GM12865 (cell line): ENCODE measurements at regions not wholly inside any gene's neighbourhood (a gene's known extent, or its start where the extent isn't known, plus 50 kb on each side); places are given as distances from the start of the nearest gene placed in this dataset.
A peak's percentile ranks its signal among the peaks of the same experiment; 100 is the strongest.

Experiments
- DNase-seq: peaks from one replicate; pipeline ENCODE4 v3.0.0; 2010; ENCODE audit warnings: low read depth
- H3K4me3 ChIP-seq: 2 replicates; pipeline ENCODE4 v1.5.1; 2011; ENCODE audit warnings: mild to moderate bottlenecking, low read depth, low read length, control low read depth
- TF ChIP-seq, protein P1 (sequence below): IDR thresholded peaks from 2 replicates; pipeline ENCODE4 v1.5.1; 2011; ENCODE audit warnings: low read length, control low read depth, low read depth, inconsistent platforms; ENCODE audit not compliant: insufficient read depth; ENCODE audit errors: missing control alignments

DNA sequence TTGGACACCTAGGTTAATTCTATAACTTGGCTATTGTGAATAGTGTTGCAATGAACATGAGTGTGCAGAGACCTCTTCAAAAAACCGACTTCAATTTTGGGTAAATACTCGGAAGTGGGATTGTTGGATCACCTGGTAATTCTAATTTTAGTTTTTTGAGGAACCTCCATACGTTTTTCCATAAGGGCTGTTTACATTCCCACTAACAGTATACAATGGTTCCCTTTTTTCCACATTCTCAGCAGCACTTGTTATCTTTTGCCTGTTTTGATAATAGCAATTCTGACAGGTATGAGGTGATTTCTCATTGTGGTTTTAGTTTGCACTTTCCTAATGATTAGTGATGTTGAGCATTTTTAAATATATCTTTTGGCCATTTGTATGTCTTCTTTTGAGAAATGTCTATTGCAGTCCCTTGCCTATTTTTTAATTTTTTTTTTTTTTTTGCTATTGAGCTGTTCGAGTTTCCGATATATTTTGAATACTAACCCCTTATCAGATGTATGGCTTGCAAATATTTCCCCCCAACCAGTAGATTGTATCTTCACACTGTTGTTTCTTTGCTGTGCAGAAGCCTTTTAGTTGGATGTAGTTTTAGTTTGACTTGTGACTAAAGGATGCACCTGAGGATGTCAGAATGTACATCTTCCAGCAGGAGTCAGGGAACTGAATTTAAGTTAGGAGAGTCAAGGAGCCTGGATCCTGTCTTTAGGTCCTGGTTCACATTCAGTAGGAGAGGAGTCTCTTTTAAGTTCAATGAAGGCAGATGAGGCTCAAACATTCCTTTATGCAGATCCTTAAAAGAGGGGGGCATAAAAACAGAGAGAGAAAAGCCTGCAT lies 120.0 kb downstream of the S1PR1 start:
- TF ChIP-seq, protein P1, sequence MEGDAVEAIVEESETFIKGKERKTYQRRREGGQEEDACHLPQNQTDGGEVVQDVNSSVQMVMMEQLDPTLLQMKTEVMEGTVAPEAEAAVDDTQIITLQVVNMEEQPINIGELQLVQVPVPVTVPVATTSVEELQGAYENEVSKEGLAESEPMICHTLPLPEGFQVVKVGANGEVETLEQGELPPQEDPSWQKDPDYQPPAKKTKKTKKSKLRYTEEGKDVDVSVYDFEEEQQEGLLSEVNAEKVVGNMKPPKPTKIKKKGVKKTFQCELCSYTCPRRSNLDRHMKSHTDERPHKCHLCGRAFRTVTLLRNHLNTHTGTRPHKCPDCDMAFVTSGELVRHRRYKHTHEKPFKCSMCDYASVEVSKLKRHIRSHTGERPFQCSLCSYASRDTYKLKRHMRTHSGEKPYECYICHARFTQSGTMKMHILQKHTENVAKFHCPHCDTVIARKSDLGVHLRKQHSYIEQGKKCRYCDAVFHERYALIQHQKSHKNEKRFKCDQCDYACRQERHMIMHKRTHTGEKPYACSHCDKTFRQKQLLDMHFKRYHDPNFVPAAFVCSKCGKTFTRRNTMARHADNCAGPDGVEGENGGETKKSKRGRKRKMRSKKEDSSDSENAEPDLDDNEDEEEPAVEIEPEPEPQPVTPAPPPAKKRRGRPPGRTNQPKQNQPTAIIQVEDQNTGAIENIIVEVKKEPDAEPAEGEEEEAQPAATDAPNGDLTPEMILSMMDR = no peak
- no peak for DNase-seq
- no peak overlapping the region for H3K4me3 ChIP-seq

DNA sequence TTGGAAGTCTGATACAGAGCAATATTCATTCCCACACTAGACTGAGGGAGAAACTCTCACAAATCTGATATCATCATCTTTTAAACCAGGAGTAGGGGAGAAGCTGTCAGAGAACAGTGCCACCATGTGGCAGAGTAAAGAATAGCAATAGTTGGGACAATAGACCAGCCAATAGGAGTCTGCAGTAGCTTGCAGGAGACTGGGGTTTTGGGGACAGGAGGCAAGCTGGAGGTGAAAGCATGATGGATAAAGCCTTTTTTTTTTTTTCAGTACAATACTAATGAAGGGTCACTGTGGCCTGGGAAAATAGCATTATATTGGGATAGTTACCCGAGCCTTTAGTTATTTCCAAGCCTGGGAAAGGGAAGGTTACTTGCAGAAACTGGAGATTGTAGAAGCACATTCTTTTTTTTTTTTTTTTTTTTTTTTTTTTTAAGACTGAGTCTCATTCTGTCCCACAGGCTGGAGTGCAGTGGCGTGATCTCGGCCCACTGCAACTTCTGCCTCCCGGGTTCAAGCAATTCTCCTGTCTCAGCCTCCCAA lies 120.7 kb downstream of the S1PR1 start:
- H3K4me3 ChIP-seq = no peak overlapping the region
- DNase-seq = peak; percentile 91
- TF ChIP-seq, protein P1 = peak; percentile 78

DNA sequence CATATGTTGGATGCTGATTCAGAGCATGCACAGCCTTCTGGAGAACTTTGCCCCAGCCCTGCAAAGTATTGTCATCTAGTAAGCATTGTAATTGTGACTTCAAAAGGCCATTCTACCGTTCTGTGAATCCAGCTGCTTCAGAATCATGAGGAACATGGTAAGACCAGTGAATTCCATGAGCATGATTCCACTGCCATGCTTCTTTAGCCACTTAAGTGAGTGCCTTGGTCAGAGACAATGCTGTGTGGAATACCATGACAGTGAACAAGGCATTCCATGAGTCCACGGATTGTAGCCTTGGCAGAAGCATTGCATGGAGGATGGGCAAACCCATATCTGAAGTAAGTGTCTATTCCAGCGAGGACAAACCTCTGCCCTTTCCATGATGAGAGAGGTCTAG lies 123.7 kb downstream of the S1PR1 start:
- TF ChIP-seq, protein P1 = no peak
- no peak for DNase-seq

DNA sequence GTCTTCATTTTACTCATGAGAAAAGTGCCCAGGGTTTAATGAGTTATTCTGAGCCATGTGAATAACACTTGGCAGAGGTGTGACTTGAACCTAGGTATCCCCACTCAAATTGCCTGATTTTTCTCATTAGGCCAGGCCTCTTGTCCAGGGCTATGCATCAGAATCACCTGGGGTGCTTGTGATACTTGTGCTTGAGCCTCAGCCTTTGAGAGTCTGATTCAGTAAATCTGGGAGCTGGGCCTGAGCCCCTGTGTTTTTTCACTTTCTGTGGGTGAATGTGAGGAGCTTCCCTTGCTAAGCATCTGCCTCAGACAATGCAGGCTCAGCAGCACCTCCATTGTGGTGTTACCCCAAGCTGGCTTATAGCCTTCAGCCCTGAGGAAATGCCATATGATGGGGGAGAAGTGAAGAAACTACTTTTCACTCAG lies 127.1 kb downstream of the S1PR1 start:
- TF ChIP-seq, protein P1 = no peak
- DNase-seq = peak; percentile 51
- H3K4me3 ChIP-seq = peak overlapping the region; percentile 4; the same call in 1 of the 2 replicates

More for the DNA sequence above, 123.7 kb downstream of the S1PR1 start:
- H3K4me3 ChIP-seq = no peak overlapping the region

DNA sequence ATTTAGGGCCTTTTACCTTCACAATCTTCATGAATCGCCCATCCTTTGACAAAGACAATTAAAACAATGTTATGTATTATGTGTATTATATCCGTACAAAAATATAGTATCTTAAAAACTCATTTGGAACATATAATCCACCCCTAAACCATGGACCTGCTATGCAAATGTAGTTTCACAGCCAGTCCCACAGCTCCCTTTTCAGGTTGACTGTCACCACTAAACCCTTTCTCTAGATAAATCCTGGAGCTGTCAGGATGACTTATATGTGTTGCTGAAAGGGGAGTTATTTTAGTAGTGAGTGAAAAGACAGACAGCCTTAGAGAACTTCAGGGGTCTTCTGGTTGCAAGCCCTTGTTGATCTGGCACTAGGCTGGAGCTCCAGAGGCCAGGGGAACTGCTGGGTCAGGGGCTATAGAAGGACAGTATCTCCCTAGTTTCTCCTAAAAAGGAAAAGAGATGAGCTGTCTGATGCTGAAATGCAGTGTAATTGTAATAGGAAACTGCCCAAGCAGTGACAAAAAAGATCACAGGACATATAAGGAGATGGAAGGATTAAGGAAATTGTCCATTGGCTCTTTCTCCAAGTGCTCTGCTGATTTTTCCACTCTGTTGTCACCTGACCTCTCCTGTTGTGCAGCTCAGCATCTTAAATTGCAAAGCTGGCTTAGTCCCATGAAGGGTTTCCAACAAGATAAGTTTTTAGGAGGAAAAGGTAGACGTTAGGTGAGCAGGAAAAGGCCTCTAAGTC lies 127.7 kb downstream of the S1PR1 start:
- DNase-seq = peak; percentile 59
- H3K4me3 ChIP-seq = peak overlapping the region; percentile 4
- TF ChIP-seq, protein P1 = no peak

DNA sequence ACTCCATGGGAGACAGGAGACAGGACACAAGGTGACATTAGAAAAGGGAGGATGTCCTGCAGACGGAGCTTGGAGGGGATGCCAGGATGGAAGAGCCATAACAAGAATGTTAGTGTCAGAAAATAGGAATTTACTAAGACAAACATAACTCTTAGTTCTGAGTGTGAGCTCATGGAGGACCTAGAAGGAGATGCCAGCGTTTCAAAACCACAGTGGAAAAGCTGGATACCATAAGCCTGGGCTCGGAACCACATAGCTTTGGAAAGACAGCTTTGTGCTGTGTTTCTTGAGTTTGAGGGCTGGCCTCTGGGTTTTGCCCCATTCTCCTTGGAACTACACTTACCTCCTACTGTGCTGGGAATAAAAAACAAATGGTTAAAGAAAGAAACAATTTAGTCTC lies 128.4 kb downstream of the S1PR1 start:
- no peak for DNase-seq
- no peak overlapping the region for H3K4me3 ChIP-seq
- TF ChIP-seq, protein P1 = no peak
